HG03439 (cell line): ENCODE measurements at regions not wholly inside any gene's neighbourhood (a gene's known extent, or its start where the extent isn't known, plus 50 kb on each side); places are given as distances from the start of the nearest gene placed in this dataset.
"Not testable (repeated sequence)": the region's sequence is repeated elsewhere in the genome, so short reads cannot be mapped to it uniquely, and the experiment has no call there.

Experiments
- ATAC-seq: cut with Tn5 transposase; IDR thresholded peaks from one replicate; pipeline ENCODE4 v1.9.1; 2021; ENCODE audit warnings: mild to moderate bottlenecking, moderate library complexity; ENCODE audit not compliant: unreplicated experiment

- ATAC-seq = no peak
Observed at GRCh38 chr3:153640689-153641665, 479.0 kb downstream of the RAP2B start.

- not testable (repeated sequence) for ATAC-seq
Observed at GRCh38 chr3:153642576-153642975, 478.6 kb upstream of the ARHGEF26 start.

- ATAC-seq = not testable (repeated sequence)
Observed at GRCh38 chr3:153643471-153643870, 477.7 kb upstream of the ARHGEF26 start.

GRCh38 chr3:153649286-153649839, 471.8 kb upstream of the ARHGEF26 start:
- ATAC-seq = no peak

- no peak for ATAC-seq
Observed at GRCh38 chr3:153652076-153652475, 469.1 kb upstream of the ARHGEF26 start.

GRCh38 chr3:153657046-153657445, 464.1 kb upstream of the ARHGEF26 start:
- no peak for ATAC-seq

GRCh38 chr3:153657461-153657860, 463.7 kb upstream of the ARHGEF26 start:
- no peak for ATAC-seq

GRCh38 chr3:153658136-153658535, 463.1 kb upstream of the ARHGEF26 start:
- no peak for ATAC-seq

GRCh38 chr3:153666991-153667740, 454.0 kb upstream of the ARHGEF26 start:
- no peak for ATAC-seq

GRCh38 chr3:153669527-153669926, 451.7 kb upstream of the ARHGEF26 start:
- no peak for ATAC-seq

- ATAC-seq = no peak
Observed at GRCh38 chr3:153670577-153670976, 450.6 kb upstream of the ARHGEF26 start.

- ATAC-seq = no peak
Observed at GRCh38 chr3:153673853-153674252, 447.3 kb upstream of the ARHGEF26 start.

- ATAC-seq = no peak
Observed at GRCh38 chr3:153679714-153680113, 441.5 kb upstream of the ARHGEF26 start.

GRCh38 chr3:153680526-153680925, 440.7 kb upstream of the ARHGEF26 start:
- ATAC-seq = no peak

- no peak for ATAC-seq
Observed at GRCh38 chr3:153681057-153681456, 440.1 kb upstream of the ARHGEF26 start.

GRCh38 chr3:153688301-153689120, 432.7 kb upstream of the ARHGEF26 start:
- ATAC-seq = no peak

- no peak for ATAC-seq
Observed at GRCh38 chr3:153693207-153693606, 428.0 kb upstream of the ARHGEF26 start.

- ATAC-seq = no peak
Observed at GRCh38 chr3:153702106-153702505, 419.1 kb upstream of the ARHGEF26 start.

- ATAC-seq = no peak
Observed at GRCh38 chr3:153704115-153704514, 417.1 kb upstream of the ARHGEF26 start.

- no peak for ATAC-seq
Observed at GRCh38 chr3:153706706-153707105, 414.5 kb upstream of the ARHGEF26 start.

GRCh38 chr3:153714016-153714415, 407.2 kb upstream of the ARHGEF26 start:
- ATAC-seq = no peak
